ENCODE measurements at regions not wholly inside any gene's neighbourhood (a gene's known extent, or its start where the extent isn't known, plus 50 kb on each side); places are given as distances from the start of the nearest gene placed in this dataset.
A peak's percentile ranks its signal among the peaks of the same experiment; 100 is the strongest.

DNA sequence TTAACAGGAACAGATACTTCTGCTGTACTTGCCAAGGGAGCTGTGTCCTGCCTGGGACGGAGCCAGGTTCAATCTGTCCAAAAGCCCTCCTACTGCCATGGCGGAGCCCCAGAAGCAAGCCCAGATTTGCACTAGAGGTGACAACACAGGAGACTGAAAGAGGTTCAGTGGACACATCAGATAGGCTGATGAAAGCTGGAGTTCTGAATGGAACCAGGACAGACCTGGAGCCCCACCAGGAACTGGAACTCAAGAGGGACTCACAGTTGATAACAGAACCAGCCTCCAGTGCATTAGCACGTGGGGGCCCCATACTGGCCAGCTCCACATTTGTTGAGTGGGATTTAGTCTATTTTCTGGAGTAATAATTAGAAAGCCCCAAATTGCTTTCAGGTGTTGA, 315.5 kb downstream of the ARRDC4 start:
- no peak for DNase-seq (ENCODE audit: low read depth)

GRCh38 chr15:98277602-98278001, 317.1 kb downstream of the ARRDC4 start:
- no peak for DNase-seq (ENCODE audit: low read depth)

- DNase-seq (ENCODE audit: low read depth) = no peak
Measured at GRCh38 chr15:98280284-98280975, 319.9 kb downstream of the ARRDC4 start.

DNA sequence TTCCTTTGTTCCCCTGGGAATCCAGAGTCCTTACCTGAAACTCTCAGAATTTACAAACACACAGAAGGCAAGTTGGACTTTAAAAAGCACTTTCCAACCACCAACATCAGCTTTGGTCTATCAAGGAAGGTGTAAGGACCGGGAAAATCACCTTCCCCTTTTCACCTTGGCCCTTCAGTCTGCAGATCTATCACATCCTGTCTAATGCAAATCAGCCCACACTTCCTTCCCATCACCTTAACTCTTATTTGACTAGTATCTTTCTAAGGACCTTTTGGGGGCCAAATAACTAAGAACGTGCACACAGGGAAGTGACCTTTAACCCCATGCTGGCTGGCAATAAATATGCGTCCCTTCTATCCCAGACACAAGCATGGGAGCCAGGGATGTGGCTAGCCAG, 320.6 kb downstream of the ARRDC4 start:
- DNase-seq (ENCODE audit: low read depth) = no peak

DNA sequence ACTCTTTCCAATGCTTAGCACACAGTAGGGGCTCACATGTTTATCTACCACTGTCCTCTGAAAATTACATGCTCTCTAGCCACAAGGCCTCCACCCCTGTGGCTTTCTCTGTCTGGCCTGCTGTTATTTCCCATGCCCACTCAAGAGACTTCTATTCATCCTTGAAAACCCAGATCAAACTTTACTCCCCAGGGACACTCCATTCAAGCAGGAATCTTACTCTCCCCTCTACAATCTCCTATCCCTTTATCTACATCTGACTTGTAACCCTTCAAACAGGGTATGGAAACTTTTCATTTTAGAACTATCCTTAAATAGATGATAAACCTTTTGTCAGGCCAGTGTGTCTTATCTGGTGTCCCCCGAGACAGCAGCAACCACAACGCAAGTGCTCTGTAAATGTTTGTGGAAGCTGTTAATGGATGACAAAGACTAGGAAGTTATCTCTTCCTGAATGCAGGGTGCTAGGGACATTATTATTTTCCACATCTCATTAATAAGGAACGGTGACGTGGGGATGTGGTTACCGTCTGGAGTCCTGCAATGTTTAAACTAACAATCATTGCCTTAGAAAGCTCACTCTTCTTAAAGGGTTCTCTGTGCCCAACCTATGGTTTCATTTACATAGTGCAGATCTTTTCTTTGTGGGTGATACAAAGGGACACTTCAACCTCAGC, 322.3 kb downstream of the ARRDC4 start:
- no peak for DNase-seq (ENCODE audit: low read depth)

- no peak for DNase-seq (ENCODE audit: low read depth)
Measured at GRCh38 chr15:98286200-98286599, 325.7 kb downstream of the ARRDC4 start.

- peak; percentile 34 for DNase-seq (ENCODE audit: low read depth)
Measured at GRCh38 chr15:98286831-98287230, 326.3 kb downstream of the ARRDC4 start.

DNA sequence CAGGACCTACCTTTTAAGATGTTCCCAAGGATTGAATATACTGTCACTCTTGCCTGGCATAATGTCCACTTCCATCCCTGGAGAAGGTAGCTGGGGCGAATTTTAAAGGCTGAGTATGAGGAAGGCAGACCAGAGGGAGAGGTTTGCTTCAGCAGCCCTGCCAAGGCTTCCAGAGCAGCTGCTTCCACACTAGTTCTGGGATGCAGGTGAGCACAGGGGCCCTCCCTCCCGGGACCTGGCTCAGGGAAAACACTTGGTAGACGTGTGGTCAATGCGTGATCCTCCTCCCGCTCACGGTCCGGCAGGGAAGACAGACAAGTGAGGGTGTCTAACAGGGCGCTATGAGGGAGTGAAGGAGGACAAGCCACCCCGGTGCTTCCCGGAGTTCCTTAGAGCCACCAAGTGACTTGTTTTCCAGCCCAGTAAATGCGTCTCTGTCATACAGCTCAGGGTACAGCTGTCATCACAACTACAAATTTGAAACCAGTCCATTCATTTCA, 327.6 kb downstream of the ARRDC4 start:
- DNase-seq (ENCODE audit: low read depth) = no peak

GRCh38 chr15:98289747-98290146, 329.2 kb downstream of the ARRDC4 start:
- no peak for DNase-seq (ENCODE audit: low read depth)

GRCh38 chr15:98292442-98293240, 332.1 kb downstream of the ARRDC4 start:
- DNase-seq (ENCODE audit: low read depth) = no peak

GRCh38 chr15:98294126-98294525, 333.6 kb downstream of the ARRDC4 start:
- no peak for DNase-seq (ENCODE audit: low read depth)

DNA sequence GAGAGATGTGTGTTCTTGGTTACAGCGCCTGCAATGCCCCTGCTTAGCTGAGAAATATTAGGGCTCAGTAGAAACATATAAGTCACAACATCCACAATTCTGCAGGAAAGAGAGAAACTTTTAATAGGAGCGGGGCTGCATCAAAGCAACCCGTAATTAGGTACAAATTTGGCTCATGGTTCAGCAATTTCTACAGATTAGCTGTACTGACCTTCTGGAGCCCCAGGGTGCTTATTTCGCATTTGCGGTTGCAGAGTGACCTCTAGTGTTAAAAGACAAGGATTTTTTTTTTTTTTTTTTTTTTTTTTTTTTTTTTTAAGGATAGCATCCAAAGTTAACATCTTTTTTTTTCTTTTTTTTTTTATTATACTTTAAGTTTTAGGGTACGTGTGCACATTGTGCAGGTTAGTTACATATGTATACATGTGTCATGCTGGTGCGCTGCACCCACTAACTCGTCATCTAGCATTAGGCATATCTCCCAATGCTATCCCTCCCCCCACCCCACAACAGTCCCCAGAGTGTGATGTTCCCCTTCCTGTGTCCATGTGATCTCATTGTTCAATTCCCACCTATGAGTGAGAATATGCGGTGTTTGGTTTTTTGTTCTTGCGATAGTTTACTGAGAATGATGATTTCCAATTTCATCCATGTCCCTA, 334.7 kb downstream of the ARRDC4 start:
- DNase-seq (ENCODE audit: low read depth) = peak; percentile 52

GRCh38 chr15:98296653-98297052, 336.1 kb downstream of the ARRDC4 start:
- no peak for DNase-seq (ENCODE audit: low read depth)

DNA sequence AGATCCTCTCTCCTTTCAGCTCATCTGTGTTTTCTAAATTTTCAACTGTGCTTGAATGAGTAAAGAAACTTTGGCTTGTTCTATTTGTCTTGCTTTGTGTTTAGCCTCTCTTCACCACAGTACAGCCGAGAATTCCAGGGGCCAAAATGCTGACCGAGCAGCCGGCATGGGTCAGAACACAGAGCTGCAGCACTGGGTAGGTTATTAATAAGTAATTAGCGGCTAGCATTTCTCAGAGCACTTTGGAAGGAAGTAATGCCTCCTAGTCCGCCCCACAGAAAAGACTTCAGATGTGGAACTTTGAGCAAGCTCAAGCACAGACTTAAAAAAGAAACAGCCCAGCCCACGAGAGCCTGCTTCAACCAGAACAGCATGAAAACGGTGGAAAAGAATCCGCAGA, 343.9 kb downstream of the ARRDC4 start:
- peak; percentile 88 for DNase-seq (ENCODE audit: low read depth)

DNA sequence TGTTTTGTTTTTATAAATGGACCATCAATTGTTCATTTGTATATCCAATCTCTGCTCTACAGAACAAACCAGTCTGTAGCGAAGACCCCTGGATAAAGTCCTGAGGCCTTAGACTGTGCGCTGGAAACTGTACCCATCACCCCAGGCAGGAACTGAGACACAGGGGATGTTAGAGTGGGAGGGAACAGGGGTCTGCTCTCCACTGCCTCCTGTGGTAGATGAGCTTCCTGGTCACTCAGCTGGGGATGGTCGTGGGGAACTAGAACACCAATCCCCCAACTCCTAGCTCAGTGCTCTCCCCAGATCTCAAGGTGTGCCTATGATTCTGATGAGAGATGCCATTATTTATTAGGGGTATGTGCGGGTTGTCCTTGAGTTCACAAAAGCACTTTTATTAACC, 340.2 kb upstream of the IGF1R start:
- DNase-seq (ENCODE audit: low read depth) = no peak

DNA sequence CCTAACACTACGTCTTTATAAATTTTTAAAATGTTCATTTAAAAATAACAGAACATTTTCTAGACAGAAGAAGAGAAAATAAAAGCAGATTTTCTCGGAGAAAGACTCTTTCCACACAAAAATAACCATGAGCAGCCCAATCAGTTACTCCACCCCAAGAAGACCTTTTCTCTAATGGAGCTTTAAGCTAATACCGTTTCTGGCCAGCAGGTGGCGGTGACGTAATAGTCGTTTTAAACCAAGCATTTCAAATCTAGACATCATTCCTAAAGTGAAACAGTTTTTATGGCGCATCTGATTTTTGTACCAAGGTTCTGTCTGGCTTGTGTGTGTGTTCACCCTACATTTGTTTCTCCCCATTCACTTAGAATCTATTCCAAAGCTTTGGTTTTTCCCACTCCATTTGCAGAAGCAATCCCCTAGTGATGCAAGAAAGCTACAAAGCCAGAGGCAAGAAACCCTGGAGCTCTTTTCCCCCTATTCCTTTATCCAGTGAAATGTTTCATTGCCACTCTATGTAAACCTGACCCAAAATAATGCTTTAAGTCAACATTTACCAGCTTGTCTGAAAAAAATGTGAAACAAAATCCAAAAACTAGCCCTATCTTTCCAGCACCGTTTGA, 336.7 kb upstream of the IGF1R start:
- DNase-seq (ENCODE audit: low read depth) = peak; percentile 70

GRCh38 chr15:98312913-98313312, 335.4 kb upstream of the IGF1R start:
- no peak for DNase-seq (ENCODE audit: low read depth)

DNA sequence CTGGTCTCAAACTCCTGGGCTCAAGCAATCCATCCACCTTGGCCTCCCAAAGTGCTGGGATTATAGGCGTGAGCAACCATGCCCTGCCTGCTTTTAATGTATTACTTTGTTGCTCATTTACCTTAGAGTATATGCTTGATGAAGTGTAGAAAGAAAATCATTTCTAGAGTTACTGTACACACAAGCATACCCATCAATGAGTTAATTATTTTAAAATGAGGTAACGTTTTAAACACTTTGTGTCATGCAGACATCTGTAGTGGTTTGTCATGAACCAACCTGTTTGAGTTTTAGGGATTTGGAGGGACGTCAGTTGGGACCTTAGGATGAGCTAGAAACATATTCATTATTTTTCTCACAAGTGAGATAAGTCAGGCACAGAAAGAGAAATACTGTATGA, 332.4 kb upstream of the IGF1R start:
- peak; percentile 90 for DNase-seq (ENCODE audit: low read depth)

GRCh38 chr15:98321896-98322295, 326.4 kb upstream of the IGF1R start:
- DNase-seq (ENCODE audit: low read depth) = peak; percentile 94

DNA sequence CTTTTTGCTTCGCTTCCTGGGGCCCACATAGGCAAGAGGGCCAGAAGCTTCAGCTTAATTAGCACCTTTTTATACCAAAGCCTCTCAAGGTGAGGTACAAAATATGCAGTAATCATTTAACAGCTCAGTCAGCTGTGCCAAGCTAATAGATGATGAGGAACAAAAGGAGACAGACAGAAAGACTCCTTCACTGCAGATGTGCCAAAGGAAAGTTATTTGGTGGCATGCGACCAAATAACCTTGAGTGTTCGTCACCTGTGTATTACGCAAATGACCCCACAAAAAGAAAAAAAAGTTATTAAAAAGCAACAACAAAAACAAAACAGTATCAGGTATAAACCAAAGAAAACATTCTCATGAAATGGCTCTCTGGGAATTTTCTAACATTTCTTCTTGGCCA, 325.8 kb upstream of the IGF1R start:
- DNase-seq (ENCODE audit: low read depth) = peak; percentile 80

DNA sequence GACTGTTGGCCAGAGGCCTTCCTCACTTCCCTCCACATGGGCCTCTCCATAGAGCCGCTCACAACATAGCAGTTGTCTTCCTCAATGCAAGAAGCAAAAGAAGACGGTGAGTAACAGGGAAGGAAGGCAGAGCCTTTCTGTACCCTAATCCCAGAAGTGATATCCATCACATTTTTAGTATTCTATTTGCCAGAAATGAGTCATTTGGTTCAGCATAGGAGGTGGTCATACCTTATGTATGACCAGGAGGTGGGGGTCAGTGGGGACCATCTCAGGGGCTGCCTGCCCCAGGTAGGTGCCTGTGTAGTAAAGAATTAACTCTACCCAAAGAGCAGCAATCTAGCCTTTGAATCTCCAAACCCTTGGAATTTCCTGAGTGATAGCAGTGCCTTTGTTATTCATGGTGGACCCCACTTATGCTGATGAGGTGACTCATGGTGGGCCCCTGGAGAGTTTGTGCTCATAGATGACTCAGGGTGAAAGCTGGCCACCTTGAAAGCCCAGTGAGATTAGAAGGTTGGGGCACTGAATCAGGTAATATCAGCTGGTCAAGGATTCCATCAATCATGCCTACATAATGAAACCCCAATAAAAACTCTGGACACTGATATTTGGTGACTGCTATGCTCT, 323.9 kb upstream of the IGF1R start:
- peak; percentile 52 for DNase-seq (ENCODE audit: low read depth)
